RKO (cell line): ENCODE measurements at regions not wholly inside any gene's neighbourhood (a gene's known extent, or its start where the extent isn't known, plus 50 kb on each side); places are given as distances from the start of the nearest gene placed in this dataset.

Experiments used
- DNase-seq: peaks from one replicate; pipeline ENCODE4 v3.0.0-alpha.2; 2016; ENCODE audit warnings: low spot score

GRCh38 chr12:30090258-30090657, 306.5 kb upstream of the TMTC1 start:
- DNase-seq, result no peak

DNA sequence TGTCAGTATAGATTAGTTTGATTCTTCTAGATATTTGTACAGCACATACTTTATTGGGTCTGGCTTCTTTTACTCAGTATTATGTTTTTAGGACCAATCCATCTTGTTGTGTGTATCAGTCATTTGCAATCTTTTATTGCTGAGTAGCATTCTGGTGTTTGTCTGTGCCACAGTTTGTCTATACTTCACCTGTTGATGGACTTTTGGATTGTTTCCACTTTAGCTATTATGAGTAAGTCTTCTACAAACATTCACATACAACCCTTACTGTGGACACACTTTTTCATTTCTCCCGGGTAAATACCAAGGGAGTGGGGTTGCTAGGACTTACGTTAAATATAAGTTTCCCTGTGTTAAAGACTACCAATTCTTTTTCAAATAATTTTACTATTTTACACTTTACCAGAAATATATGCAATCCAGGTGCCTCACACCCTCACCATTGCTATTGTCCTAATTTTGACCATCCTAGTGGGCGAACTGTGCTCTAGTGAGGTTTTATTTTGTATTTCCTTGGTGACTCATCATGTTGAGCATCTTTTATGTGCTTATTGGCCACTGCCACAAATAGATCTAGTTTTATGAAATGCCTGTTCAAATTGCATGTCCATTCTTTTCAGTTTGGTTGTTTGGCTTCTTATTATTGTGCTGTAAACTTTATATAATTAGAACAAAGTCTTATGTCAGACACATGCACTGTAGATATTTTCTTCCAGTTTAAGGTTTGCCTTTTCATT, 304.7 kb upstream of the TMTC1 start:
- no peak for DNase-seq

- DNase-seq, result no peak
Measured at GRCh38 chr12:30082381-30082780, 298.6 kb upstream of the TMTC1 start.

DNA sequence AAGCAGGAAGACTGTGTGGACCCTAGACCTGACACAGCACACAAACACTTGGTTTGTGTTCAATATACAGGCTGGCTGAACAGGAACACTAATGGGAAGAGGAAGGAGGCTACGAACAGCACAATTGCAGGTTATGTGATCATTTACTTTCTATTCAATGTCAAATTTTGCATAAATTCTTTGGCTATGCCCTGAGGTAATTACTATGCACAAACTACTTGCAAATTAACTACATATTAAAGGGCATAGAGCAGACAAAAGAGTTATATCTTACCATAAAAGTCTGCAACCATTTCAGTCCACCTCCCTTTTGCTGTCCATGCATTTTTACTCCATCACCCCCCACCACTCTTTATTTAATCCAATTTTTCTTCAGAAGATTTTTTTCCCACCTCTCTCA, 291.2 kb upstream of the TMTC1 start:
- no peak for DNase-seq

DNA sequence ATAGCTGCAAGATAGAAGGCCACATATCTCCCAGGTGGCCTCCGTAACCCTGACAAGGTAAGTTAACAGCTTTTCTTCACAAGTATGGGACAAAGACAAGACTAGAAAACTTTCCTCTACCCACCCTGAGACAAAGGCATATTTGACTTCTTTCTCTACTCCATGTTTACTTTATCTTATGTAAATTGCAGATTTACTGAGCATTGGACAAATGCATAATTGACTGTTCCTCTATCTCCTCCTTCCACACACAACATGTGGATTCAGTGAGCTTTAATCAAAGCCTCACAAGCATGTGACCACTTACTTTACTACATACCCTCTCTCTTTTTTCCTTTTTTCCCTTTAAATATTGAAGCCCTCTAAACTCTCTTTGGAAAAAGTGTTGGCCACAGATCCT, 289.1 kb upstream of the TMTC1 start:
- DNase-seq, result no peak

DNA sequence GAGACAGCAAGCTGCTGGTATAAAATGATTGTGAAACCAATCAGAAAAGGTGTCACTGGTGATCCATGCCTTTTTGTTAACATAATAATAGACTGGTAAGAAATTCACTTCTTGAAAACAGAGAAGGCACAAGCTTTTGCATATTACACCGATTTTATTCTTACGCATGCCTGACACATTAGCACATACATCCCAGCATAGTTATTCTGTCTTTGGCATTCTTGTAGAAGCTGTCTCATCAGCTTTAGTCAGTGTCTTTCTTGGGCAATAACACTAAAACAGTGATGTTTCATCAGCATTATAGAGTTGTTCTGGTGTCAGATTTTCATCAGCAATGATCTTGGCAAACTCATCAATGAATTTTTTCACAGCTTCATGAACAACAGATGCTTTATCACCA, 283.4 kb upstream of the TMTC1 start:
- no peak for DNase-seq

DNA sequence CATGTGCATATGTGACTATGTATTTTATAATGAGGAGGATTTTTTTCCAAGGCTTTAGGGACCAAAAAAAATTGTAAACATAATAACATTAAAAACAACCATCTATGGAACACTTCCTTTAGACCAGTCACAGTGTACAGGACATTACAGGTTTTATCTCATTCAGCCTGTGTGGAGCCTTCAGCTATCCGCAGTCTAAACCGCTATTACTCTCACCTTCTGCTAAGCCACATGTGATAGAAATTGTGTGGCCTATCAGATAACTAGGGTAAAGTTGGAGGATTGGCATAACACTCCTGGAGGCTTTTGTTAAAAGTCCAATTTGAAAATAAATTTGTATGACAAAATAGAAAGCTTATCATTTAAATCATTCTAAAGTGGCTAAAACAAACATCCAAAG, 281.2 kb upstream of the TMTC1 start:
- no peak for DNase-seq

GRCh38 chr12:30063435-30063945, 279.7 kb upstream of the TMTC1 start:
- DNase-seq, result no peak

DNA sequence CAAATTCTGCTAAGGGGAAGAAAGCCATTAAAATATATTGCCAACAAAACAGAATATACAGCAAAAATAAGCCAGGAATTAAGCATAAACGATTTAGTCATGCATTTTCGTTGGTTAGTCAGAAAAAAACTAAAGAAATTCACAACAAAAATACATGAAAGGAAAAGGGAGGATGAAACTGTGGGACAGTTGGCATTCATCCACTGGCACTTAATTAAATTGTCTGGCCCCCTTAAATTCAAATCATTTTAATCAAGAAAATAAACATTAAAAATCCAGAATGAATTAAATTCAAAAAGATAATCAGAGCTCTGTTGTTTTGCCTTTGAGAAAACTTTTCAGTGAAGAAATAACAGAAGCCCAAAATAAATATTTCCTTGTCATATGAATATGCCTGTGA, 264.6 kb upstream of the TMTC1 start:
- DNase-seq, result no peak

DNA sequence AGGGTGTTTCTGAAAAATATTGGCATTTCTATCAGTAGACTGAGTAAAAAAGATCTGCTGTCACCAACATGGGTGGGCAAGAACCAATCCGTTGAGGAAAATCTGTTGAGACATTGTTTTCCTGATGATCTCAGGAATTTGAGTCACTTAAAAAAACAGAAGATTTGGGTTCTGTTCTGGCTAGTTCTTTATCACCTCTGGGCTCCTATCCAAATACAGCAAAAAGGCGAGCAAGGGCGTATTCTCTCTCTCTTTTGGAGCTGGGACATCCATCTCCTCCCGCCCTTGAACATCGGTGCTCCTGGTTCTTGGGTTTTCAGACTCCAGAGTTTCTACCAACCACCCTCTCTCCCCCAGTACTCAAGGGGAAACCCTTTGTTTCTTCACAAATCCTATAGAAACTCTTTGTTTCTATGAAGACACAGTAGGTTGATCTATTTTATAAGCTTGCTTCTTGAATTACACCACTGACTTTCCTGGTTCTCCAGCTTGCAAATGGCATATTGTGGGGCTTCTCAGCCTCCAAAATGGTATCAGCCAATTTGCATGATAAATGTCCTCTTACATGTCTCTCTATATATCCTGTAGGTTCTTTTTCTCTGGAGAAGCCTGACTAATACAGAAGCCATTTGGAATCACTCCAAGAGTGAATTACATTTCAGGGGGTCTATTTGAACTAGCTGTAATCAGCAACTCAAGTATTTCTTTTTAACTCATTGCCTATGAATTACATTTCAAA, 263.9 kb upstream of the TMTC1 start:
- DNase-seq, result no peak

- DNase-seq, result no peak
Measured at GRCh38 chr12:30046376-30046775, 262.6 kb upstream of the TMTC1 start.

DNA sequence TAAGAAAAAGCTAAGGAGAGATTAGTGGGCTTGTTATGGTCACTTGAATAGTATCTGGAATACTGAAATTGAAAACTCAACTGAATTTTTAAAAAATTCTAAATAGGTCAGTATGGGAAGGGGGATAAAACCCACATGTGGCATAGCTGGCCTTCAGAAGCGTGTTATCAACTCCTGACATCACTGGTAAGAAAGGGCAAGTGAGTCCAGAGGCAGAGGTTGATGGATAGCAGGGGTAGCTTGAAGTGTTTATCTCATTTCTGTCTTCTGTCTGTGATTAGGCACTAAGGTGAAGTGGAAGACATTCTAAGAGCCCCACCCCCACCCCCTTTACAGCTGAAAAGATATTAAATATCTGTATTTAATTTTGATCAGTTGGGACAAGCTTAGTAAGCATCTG, 261.4 kb upstream of the TMTC1 start:
- no peak for DNase-seq

- no peak for DNase-seq
Measured at GRCh38 chr12:30044206-30044605, 260.5 kb upstream of the TMTC1 start.

- DNase-seq, result no peak
Measured at GRCh38 chr12:30043151-30043847, 259.6 kb upstream of the TMTC1 start.

- no peak for DNase-seq
Measured at GRCh38 chr12:30041096-30041495, 257.4 kb upstream of the TMTC1 start.

GRCh38 chr12:30030693-30031374, 247.1 kb upstream of the TMTC1 start:
- no peak for DNase-seq

DNA sequence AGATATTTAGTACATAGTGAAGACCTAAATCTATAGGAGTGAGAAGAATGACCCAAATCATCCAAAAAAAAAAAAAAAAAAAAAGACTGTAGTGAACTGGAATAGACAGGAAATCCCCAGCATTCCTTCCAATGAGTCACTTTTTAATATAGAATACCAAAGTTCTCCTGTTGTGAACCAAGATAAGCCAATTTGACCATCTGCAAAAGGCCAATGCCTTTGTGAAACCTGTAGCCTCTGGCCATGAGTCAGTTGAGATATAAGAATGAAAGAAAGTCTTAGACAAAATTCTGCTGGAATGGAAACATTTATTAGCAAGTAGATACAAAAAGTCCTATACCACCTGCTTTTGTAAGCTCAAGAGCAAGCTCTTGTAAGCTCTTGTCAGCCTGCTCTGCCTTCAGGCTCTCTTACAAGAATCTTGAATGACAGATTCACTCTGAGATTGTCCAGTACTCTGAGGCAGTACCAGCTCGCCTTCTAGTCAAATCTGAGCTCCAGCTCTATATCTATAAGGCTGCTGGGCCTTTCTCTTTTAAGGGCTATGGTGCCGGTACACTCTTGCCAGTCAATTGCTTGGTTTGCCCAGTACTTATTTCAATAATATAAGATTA, 243.0 kb upstream of the TMTC1 start:
- DNase-seq, result peak; percentile 33

GRCh38 chr12:30025317-30025716, 241.6 kb upstream of the TMTC1 start:
- no peak for DNase-seq

DNA sequence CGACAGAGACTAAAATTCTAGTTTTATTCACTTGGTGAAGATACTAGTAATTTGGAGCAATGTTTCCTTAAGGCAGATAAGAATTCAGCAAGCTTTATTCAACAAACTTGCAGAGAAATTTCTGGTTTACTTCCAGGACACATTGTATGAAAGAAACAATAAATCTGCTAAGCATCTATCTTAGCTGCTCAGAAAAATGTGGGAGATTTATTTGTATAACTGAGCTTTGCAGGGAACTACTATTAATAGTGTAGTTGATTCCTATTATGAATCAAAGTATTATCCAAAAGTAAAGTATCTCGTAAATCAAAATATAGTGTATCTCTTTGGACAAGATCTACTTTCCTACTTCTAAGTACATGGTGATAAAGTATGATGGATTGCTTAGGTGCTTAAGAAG, 239.4 kb upstream of the TMTC1 start:
- DNase-seq, result no peak

DNA sequence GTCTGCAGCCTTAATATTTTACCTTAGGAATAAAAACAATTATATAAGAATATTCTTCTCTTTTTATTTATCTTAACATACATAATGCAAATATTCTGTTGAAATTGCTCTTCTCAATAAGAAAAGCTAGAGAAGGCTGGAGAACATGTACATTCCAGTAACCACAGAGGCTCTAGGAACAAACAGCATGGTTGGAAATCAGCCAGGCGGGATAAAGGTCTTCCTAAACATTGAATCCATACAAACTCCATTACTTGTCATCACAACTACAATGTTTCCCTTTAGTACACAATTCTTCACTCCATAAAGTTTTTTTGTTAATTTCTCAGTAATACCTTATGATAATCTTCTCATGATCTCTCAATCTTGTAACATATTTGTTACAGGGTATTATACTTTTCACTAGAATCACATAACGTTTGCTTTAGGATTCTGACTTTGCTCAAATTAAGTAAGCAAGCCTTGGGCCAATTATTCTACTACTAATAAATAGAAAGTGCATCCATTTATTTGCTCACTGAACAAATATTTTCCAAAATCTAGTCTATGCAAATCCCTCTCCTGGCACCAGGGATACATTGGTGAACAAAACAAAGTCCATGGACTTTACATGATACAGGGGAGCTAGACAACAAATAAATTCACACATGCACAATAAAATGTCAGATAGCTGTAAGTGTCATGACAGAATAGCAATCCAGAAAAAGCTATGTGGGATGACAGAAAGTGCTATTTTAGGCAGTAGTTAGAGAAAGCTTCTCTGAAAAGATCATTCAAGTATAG, 237.5 kb upstream of the TMTC1 start:
- DNase-seq, result no peak
